Ascending aorta (tissue), 2 donors: ENCODE measurements at regions not wholly inside any gene's neighbourhood (a gene's known extent, or its start where the extent isn't known, plus 50 kb on each side); places are given as distances from the start of the nearest gene placed in this dataset.

Source experiments
- DNase-seq, 2 donors: peaks; one replicate each; pipeline ENCODE4 v3.0.0-alpha.2; 2019; ENCODE audit warnings: low spot score in 2 of 2
- H3K27ac ChIP-seq, 2 donors: fragments of 200-600 bp; sonication (generic); one replicate each; pipeline ENCODE4 v1.5.1; 2016 to 2017; ENCODE audit warnings: mild to moderate bottlenecking in 1 of 2
- H3K27me3 ChIP-seq: fragments of 200-600 bp; sonication (generic); one replicate; pipeline ENCODE4 v1.5.1; 2017
- H3K36me3 ChIP-seq, 2 donors: fragments of 200-600 bp; sonication (generic); one replicate each; pipeline ENCODE4 v1.5.1; 2016
- H3K4me1 ChIP-seq, 2 donors: fragments of 200-600 bp; sonication (generic); one replicate each; pipeline ENCODE4 v1.5.1; 2016 to 2017; ENCODE audit warnings: mild to moderate bottlenecking in 1 of 2
- H3K4me3 ChIP-seq, 2 donors: fragments of 200-600 bp; sonication (generic); one replicate each; pipeline ENCODE4 v1.5.1; 2016 to 2017; ENCODE audit warnings: mild to moderate bottlenecking in 1 of 2
- H3K9me3 ChIP-seq, 2 donors: fragments of 200-600 bp; sonication (generic); one replicate each; pipeline ENCODE4 v1.5.1; 2016
- intact Hi-C: fragments of 100-400 bp; cut with DNase I; formaldehyde crosslinking; loops from one replicate; pipeline ENCODE4 v1.15.1; 2023
- TF ChIP-seq, protein P1 (sequence below), 3 experiments: fragments of 200-600 bp in 2 of 3; fragments of 450-650 bp in 1 of 3; sonication (generic) in 2 of 3; IDR thresholded peaks; one replicate each; pipeline ENCODE4 v1.5.1; 2016 to 2019; ENCODE audit warnings: antibody characterized with exemption in 3 of 3, mild to moderate bottlenecking in 1 of 3, moderate library complexity in 1 of 3

DNA sequence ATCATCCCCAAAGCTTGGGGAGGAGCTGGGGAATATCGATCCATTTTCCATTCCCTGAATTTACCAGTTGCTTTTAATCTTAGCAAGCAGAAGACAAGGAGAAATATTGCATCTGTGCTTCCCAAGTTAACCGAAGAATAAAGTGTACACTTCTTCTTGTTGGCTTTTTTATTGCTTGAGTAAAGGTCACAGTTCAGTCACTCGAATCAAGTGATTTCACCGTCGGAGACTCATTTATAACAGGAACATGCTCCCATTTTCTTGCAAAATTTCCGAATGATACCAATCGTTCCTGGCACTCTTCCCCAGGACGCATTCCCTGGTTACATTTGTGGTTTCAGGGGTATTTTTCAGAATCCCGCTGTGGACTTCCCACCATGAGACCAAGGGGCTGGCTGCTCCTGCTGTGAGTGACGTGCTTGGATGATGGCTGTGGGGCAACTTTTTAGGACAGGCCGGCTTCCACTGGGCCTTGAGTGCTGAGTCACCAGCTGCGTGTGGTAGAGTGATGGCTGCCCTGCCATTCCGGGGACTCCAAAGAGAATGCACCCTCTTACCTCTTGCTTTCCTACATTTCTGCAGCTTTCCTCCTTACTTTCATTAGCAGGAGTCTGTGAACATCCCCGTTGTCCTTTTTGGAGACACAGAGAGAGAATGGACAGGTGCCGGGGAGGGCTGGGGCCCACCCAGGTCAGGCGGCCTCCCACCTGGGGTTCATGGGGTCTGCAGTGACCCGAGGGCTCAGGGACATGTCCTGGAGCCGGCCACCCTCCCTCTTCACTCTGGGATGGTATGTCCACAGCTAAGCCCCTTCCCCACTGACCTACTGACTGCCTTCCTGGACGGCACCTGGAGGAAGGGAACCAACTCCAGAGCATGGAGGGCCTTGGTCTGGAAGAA, 60.7 kb upstream of the HDAC4 start:
- no peaks in the 10 kb centered on the region for H3K9me3 ChIP-seq
- H3K4me1 ChIP-seq, result no peaks in the 10 kb centered on the region
- H3K36me3 ChIP-seq, result no peaks in the 10 kb centered on the region
- intact Hi-C loops, result loop anchor here (10.0 kb wide), 1 partner anchor 563 kb away; the partner anchor contains the start of gene NDUFA10
- peak in 1 of 2 donors; percentile 21 for DNase-seq
- TF ChIP-seq, protein P1, sequence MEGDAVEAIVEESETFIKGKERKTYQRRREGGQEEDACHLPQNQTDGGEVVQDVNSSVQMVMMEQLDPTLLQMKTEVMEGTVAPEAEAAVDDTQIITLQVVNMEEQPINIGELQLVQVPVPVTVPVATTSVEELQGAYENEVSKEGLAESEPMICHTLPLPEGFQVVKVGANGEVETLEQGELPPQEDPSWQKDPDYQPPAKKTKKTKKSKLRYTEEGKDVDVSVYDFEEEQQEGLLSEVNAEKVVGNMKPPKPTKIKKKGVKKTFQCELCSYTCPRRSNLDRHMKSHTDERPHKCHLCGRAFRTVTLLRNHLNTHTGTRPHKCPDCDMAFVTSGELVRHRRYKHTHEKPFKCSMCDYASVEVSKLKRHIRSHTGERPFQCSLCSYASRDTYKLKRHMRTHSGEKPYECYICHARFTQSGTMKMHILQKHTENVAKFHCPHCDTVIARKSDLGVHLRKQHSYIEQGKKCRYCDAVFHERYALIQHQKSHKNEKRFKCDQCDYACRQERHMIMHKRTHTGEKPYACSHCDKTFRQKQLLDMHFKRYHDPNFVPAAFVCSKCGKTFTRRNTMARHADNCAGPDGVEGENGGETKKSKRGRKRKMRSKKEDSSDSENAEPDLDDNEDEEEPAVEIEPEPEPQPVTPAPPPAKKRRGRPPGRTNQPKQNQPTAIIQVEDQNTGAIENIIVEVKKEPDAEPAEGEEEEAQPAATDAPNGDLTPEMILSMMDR (IDR thresholded peaks at IDR 0.05), result no peak
- no peaks in the 10 kb centered on the region for H3K27me3 ChIP-seq
- no peak overlapping the region for H3K27ac ChIP-seq
- no peak overlapping the region for H3K4me3 ChIP-seq

DNA sequence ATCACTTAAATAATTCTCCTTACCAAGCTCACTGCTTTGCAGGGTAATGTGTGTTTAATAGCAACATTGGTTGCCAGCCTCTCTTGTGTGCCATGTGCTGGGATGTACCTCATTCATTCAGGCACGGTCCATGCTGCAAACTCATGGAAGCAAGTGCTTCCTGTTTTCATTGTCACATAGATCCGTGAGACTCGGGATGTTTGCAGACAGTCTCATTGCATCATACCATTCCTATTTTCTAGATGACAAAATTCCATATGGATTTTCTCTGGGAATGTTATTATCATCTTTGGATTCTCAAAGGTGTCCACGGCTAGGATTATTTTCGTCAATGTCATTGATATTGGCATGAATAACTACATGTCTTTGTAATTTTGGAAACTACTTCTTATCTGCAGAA, 60.0 kb upstream of the HDAC4 start:
- TF ChIP-seq, protein P1 (IDR thresholded peaks at IDR 0.05), result no peak
- H3K4me3 ChIP-seq, result no peak overlapping the region
- peak in 1 of 2 donors; percentile 12 for DNase-seq

DNA sequence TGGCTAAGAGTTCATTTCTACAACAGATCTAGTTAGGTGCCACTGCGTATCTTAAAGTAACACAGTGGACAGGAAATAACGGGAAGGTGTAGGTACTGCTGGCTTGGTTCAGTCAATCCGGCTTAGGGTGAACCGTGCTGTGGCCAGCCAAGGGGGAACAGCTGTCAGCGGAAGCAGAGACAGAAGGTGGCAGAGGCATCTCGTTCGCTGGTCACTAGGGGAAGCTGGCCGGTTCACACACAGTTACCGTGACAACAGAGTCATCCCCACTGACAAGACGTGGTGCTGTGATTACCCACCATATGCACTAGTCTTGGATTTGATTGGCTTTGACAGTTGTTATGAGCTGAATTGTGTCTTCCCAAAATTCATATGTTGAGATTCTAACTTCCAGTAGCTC, 58.8 kb upstream of the HDAC4 start:
- no peaks in the 10 kb centered on the region for H3K36me3 ChIP-seq
- H3K4me1 ChIP-seq, result no peaks in the 10 kb centered on the region
- no peak overlapping the region for H3K4me3 ChIP-seq
- peak in 1 of 2 donors; percentile 2 for DNase-seq
- H3K27me3 ChIP-seq, result no peaks in the 10 kb centered on the region
- H3K9me3 ChIP-seq, result no peaks in the 10 kb centered on the region
- intact Hi-C loops, result loop anchor here (10.0 kb wide), 1 partner anchor 565 kb away; the partner anchor contains the start of gene NDUFA10
- no peak overlapping the region for H3K27ac ChIP-seq
- TF ChIP-seq, protein P1 (IDR thresholded peaks at IDR 0.05), result no peak

More for the DNA sequence above, 60.0 kb upstream of the HDAC4 start:
- H3K9me3 ChIP-seq, result no peaks in the 10 kb centered on the region
- no peaks in the 10 kb centered on the region for H3K27me3 ChIP-seq
- H3K36me3 ChIP-seq, result no peaks in the 10 kb centered on the region
- no peak overlapping the region for H3K27ac ChIP-seq
- H3K4me1 ChIP-seq, result no peaks in the 10 kb centered on the region
- intact Hi-C loops, result loop anchor here (10.0 kb wide), 1 partner anchor 564 kb away; the partner anchor contains the start of gene NDUFA10

DNA sequence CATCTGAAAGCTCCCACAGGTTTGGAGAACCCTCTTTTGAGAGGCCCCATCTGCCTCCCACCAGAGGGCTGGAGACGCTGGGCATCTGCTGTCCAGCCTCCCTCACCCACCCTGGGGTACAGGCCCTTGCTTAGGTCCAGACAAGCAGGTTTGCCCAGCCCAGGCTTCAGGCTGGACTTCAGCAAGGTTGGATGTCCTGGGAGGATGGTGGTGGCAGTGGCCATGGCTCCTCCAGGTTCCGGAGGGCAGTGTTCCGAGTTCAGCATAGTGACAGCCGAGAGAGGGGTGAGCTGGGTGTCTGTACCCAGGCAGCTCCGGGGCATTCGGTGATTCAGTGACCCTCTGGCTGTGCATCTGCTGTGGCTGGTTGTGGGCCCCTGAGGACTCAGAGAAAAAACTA, 58.2 kb upstream of the HDAC4 start:
- no peaks in the 10 kb centered on the region for H3K27me3 ChIP-seq
- H3K4me3 ChIP-seq, result no peak overlapping the region
- H3K4me1 ChIP-seq, result no peaks in the 10 kb centered on the region
- intact Hi-C loops, result no loop called here
- no peak overlapping the region for H3K27ac ChIP-seq
- H3K36me3 ChIP-seq, result no peaks in the 10 kb centered on the region
- DNase-seq, result peak in 1 of 2 donors; percentile 51
- TF ChIP-seq, protein P1 (IDR thresholded peaks at IDR 0.05), result no peak
- H3K9me3 ChIP-seq, result no peaks in the 10 kb centered on the region

DNA sequence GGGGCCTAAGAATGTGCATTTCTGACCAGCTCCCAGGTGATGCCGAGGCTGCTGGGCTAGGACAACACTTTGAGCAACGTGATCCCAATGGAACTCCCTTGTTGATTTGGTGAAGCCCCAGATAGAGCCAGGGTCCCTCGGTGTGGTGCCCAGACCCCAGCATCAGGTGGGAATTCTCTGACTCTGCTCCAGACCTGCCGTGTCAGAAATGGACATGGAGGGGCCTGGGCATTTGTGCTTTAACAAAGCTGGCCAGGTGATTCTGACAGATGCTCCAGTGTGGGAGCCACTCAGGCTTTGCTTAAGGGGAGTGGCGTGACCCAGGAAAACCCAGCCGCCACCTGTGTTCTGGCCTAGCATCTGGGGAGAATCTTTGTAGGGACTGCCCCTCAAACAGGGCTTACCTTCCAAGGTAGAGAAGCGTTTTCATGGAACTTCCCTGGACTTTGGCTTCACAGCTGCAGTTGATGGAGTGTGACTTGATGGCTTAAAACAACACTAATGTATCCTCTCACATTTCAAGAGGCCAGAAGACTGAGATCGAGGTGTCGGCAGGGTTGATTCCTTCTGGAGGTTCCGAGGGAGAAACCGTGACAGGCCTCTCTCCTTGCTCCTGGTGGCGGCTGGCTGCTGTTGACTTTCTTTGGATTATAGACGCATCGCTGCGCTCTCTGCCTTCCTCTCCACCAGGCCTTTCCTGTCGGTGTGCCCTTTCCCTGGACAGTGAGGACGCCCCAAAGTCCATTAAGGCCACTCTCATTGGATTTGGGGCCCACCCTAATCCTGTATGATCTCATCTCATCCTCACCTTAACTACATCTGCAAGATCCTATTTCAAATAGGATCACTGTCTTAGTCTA, 57.0 kb upstream of the HDAC4 start:
- no peaks in the 10 kb centered on the region for H3K36me3 ChIP-seq
- TF ChIP-seq, protein P1 (IDR thresholded peaks at IDR 0.05), result no peak
- intact Hi-C loops, result no loop called here
- no peaks in the 10 kb centered on the region for H3K4me1 ChIP-seq
- H3K4me3 ChIP-seq, result no peak overlapping the region
- no peak for DNase-seq
- peaks cover 0 to 3% of the 10 kb centered on the region in 2 donors for H3K9me3 ChIP-seq
- H3K27me3 ChIP-seq, result no peaks in the 10 kb centered on the region
- H3K27ac ChIP-seq, result no peak overlapping the region
